ENCODE measurements at regions not wholly inside any gene's neighbourhood (a gene's known extent, or its start where the extent isn't known, plus 50 kb on each side); places are given as distances from the start of the nearest gene placed in this dataset.

DNA sequence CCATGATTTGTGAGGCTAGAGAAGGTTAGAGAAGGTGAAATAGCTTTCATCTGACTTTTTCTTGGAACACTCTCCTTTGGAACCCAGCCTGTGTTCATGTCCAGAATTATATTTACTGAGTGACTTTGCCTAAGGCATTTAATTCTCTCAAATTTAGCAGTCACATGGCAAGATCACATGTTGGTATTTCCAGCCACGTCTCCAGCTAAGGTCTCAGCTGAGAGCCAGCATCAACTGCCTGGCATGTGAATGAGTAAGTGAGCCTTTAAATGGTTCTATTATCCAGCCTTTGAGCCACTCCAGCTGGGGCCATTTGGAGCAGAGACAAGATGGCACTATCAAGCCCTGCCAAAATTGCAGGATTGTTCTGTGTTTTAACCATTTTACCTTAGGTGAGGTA is 130.2 kb upstream of the SGO1 start:
- TF ChIP-seq ZNF24 (tag by site-specific recombination; IDR thresholded peaks at IDR 0.05), result no peak
- no peak for TF ChIP-seq KLF16 (tag by site-specific recombination; IDR thresholded peaks at IDR 0.05)
- TF ChIP-seq ZFP37 (tag by site-specific recombination; IDR thresholded peaks at IDR 0.05), result no peak
- TF ChIP-seq ZNF660 (tag by site-specific recombination; IDR thresholded peaks at IDR 0.05), result no peak
- TF ChIP-seq, protein P1, sequence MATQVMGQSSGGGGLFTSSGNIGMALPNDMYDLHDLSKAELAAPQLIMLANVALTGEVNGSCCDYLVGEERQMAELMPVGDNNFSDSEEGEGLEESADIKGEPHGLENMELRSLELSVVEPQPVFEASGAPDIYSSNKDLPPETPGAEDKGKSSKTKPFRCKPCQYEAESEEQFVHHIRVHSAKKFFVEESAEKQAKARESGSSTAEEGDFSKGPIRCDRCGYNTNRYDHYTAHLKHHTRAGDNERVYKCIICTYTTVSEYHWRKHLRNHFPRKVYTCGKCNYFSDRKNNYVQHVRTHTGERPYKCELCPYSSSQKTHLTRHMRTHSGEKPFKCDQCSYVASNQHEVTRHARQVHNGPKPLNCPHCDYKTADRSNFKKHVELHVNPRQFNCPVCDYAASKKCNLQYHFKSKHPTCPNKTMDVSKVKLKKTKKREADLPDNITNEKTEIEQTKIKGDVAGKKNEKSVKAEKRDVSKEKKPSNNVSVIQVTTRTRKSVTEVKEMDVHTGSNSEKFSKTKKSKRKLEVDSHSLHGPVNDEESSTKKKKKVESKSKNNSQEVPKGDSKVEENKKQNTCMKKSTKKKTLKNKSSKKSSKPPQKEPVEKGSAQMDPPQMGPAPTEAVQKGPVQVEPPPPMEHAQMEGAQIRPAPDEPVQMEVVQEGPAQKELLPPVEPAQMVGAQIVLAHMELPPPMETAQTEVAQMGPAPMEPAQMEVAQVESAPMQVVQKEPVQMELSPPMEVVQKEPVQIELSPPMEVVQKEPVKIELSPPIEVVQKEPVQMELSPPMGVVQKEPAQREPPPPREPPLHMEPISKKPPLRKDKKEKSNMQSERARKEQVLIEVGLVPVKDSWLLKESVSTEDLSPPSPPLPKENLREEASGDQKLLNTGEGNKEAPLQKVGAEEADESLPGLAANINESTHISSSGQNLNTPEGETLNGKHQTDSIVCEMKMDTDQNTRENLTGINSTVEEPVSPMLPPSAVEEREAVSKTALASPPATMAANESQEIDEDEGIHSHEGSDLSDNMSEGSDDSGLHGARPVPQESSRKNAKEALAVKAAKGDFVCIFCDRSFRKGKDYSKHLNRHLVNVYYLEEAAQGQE (tag by site-specific recombination; IDR thresholded peaks at IDR 0.05), result no peak
- TF ChIP-seq ZNF121 (tag by site-specific recombination; IDR thresholded peaks at IDR 0.05), result no peak
